Esophagus squamous epithelium (tissue), 5 donors: ENCODE measurements at regions not wholly inside any gene's neighbourhood (a gene's known extent, or its start where the extent isn't known, plus 50 kb on each side); places are given as distances from the start of the nearest gene placed in this dataset.

Source experiments
- DNase-seq: peaks from one replicate; lab custom pipeline; 2025; lab: John Stamatoyannopoulos, UW
- H3K27ac ChIP-seq, 4 donors: fragments of 200-600 bp; sonication (generic); one replicate each; pipeline ENCODE4 v1.5.1; 2016 to 2019; ENCODE audit warnings: mild to moderate bottlenecking in 1 of 4
- H3K27me3 ChIP-seq, 4 donors: fragments of 200-600 bp; sonication (generic); 1 replicate in 3 of 4; 2 replicates in 1 of 4; pipeline versions ENCODE4 v1.5.1 to v1.6.0; 2017 to 2021; ENCODE audit warnings: antibody characterized with exemption in 1 of 4
- H3K36me3 ChIP-seq, 3 donors: fragments of 200-600 bp; sonication (generic); one replicate each; pipeline ENCODE4 v1.5.1; 2016 to 2019
- H3K4me1 ChIP-seq, 3 donors: fragments of 200-600 bp; sonication (generic); one replicate each; pipeline ENCODE4 v1.5.1; 2017 to 2019
- H3K4me3 ChIP-seq, 4 donors: fragments of 200-600 bp; sonication (generic); 1 replicate in 3 of 4; 2 replicates in 1 of 4; pipeline ENCODE4 v1.5.1; 2016 to 2019; ENCODE audit warnings: mild to moderate bottlenecking in 2 of 4, moderate library complexity in 1 of 4
- H3K9me3 ChIP-seq, 3 donors: fragments of 200-600 bp; sonication (generic); one replicate each; pipeline ENCODE4 v1.5.1; 2016 to 2019
- CTCF ChIP-seq, 6 experiments: fragments of 450-650 bp in 4 of 6; fragments of 200-600 bp in 2 of 6; sonication (generic) in 2 of 6; IDR thresholded peaks; one replicate each; pipeline ENCODE4 v1.5.1; 2016 to 2019; ENCODE audit warnings: antibody characterized with exemption in 6 of 6, mild to moderate bottlenecking in 4 of 6, moderate library complexity in 4 of 6
- POLR2A ChIP-seq, 4 donors: fragments of 450-650 bp; IDR thresholded peaks; one replicate each; pipeline ENCODE4 v1.6.1; 2017; ENCODE audit warnings: antibody characterized with exemption in 4 of 4, mild to moderate bottlenecking in 4 of 4, moderate library complexity in 3 of 4
- WGBS, 2 donors: methylation state at CpG; one replicate each; pipeline ENCODE4 v1.1.5; 2018; 5-methylcytosine and 5-hydroxymethylcytosine counted together
- intact Hi-C: fragments of 100-400 bp; cut with DNase I; formaldehyde crosslinking; loops from one replicate; pipeline ENCODE4 v1.15.0; 2022
- donor health status: DM: yes; HTN: yes; CAD: no.

GRCh38 chr6:115323001-115323400 is 737.7 kb downstream of the FRK start:
- Histone ChIP-seq H3K9me3 (no peaks in the 10 kb centered on the region), H3K4me1 (peaks cover 0 to 9% (median 0%) of the 10 kb centered on the region in 3 donors), H3K4me3 (no peak overlapping the region), H3K27me3 (no peaks in the 10 kb centered on the region), H3K36me3 (no peaks in the 10 kb centered on the region), H3K27ac (no peak overlapping the region)
- 64 to 70% methylated on average over 1 of the region's 1 CpG for WGBS, 2 donors
- TF ChIP-seq POLR2A (IDR thresholded peaks at IDR 0.05), result no peak
- intact Hi-C loops, result no loop called here
- DNase-seq, result no peak

- DNase-seq, result no peak
- no peak overlapping the region for H3K4me3 ChIP-seq
- TF ChIP-seq CTCF (IDR thresholded peaks at IDR 0.05) (no peak), POLR2A (IDR thresholded peaks at IDR 0.05) (no peak)
- intact Hi-C loops, result no loop called here
- WGBS, 2 donors, result 50 to 91% methylated on average over 1 of the region's 1 CpG
- no peaks in the 10 kb centered on the region for H3K9me3 ChIP-seq
- H3K27me3 ChIP-seq, result no peaks in the 10 kb centered on the region
- peaks cover 0 to 9% (median 0%) of the 10 kb centered on the region in 3 donors for H3K4me1 ChIP-seq
- H3K36me3 ChIP-seq, result no peaks in the 10 kb centered on the region
- H3K27ac ChIP-seq, result no peak overlapping the region
Observed at GRCh38 chr6:115319823-115320222, 740.9 kb downstream of the FRK start.

GRCh38 chr6:115310156-115310555 is 750.5 kb downstream of the FRK start:
- H3K4me3 ChIP-seq, result no peak overlapping the region
- intact Hi-C loops, result no loop called here
- H3K27me3 ChIP-seq, result no peaks in the 10 kb centered on the region
- 78 to 100% methylated on average over 1 to 6 of the region's 6 CpGs for WGBS, 2 donors
- no peaks in the 10 kb centered on the region for H3K36me3 ChIP-seq
- DNase-seq, result no peak
- no peaks in the 10 kb centered on the region for H3K4me1 ChIP-seq
- H3K9me3 ChIP-seq, result no peaks in the 10 kb centered on the region
- H3K27ac ChIP-seq, result no peak overlapping the region
- no peak for TF ChIP-seq POLR2A (IDR thresholded peaks at IDR 0.05)
- TF ChIP-seq CTCF (IDR thresholded peaks at IDR 0.05), result no peak

GRCh38 chr6:115302731-115303130 is 758.0 kb downstream of the FRK start:
- TF ChIP-seq POLR2A (IDR thresholded peaks at IDR 0.05), result no peak
- TF ChIP-seq CTCF (IDR thresholded peaks at IDR 0.05), result no peak
- WGBS, 2 donors, result 52 to 60% methylated on average over 4 of the region's 4 CpGs

GRCh38 chr6:115287467-115287866 is 773.2 kb downstream of the FRK start:
- 75 to 80% methylated on average over 4 of the region's 4 CpGs for WGBS, 2 donors
- no peak for DNase-seq
- no peak overlapping the region for H3K4me3 ChIP-seq
- intact Hi-C loops, result no loop called here
- H3K9me3 ChIP-seq, result no peaks in the 10 kb centered on the region
- no peaks in the 10 kb centered on the region for H3K36me3 ChIP-seq
- TF ChIP-seq CTCF (IDR thresholded peaks at IDR 0.05) (no peak), POLR2A (IDR thresholded peaks at IDR 0.05) (no peak)
- H3K27ac ChIP-seq, result no peak overlapping the region
- H3K4me1 ChIP-seq, result no peaks in the 10 kb centered on the region
- H3K27me3 ChIP-seq, result no peaks in the 10 kb centered on the region

More at GRCh38 chr6:115302731-115303130, 758.0 kb downstream of the FRK start:
- Histone ChIP-seq H3K27me3 (no peaks in the 10 kb centered on the region), H3K9me3 (no peaks in the 10 kb centered on the region), H3K4me3 (no peak overlapping the region), H3K27ac (no peak overlapping the region), H3K4me1 (no peaks in the 10 kb centered on the region), H3K36me3 (no peaks in the 10 kb centered on the region)
- no peak for DNase-seq
- intact Hi-C loops, result no loop called here
